Keratinocyte (primary cell): ENCODE measurements at regions not wholly inside any gene's neighbourhood (a gene's known extent, or its start where the extent isn't known, plus 50 kb on each side); places are given as distances from the start of the nearest gene placed in this dataset.

Experiments
- DNase-seq: peaks from one replicate; pipeline ENCODE4 v3.0.0-alpha.2; 2011; ENCODE audit warnings: low read depth, missing footprints, low spot score
- FAIRE-seq: peaks from 2 replicates; lab custom pipeline; 2011; peaks lifted over from hg19 to GRCh38; lab: Jason Lieb, UNC
- H2AFZ ChIP-seq: 2 replicates; pipeline ENCODE4 v1.6.0; 2012; ENCODE audit warnings: low read length, control low read depth, inconsistent platforms; ENCODE audit not compliant: control insufficient read depth
- H3K27ac ChIP-seq: 2 replicates; pipeline ENCODE4 v1.5.1; 2011; ENCODE audit warnings: low read length; ENCODE audit not compliant: control insufficient read depth, insufficient read depth
- H3K27me3 ChIP-seq: 3 replicates; pipeline ENCODE4 v1.6.0; 2011; ENCODE audit warnings: low read length; ENCODE audit not compliant: control insufficient read depth, insufficient read depth; ENCODE audit errors: extremely low read depth
- H3K36me3 ChIP-seq, 2 experiments: 2 replicates in 1 of 2; 3 replicates in 1 of 2; pipeline ENCODE4 v1.5.1; 2011; ENCODE audit warnings: low read length in 2 of 2, mild to moderate bottlenecking in 1 of 2; ENCODE audit not compliant: control insufficient read depth in 2 of 2, insufficient read depth in 2 of 2; ENCODE audit errors: extremely low read depth in 1 of 2
- H3K4me1 ChIP-seq: 3 replicates; pipeline ENCODE4 v1.5.1; 2011; ENCODE audit warnings: low read length; ENCODE audit not compliant: control insufficient read depth, insufficient read depth; ENCODE audit errors: extremely low read depth
- H3K4me2 ChIP-seq: 3 replicates; pipeline ENCODE4 v1.6.0; 2011; ENCODE audit warnings: low read depth, low read length; ENCODE audit not compliant: control insufficient read depth, insufficient read depth; ENCODE audit errors: extremely low read depth
- H3K4me3 ChIP-seq, 3 experiments: fragments of 200-600 bp in 1 of 3; sonication (generic) in 1 of 3; 2 replicates in 2 of 3; 3 replicates in 1 of 3; pipeline ENCODE4 v1.5.1; 2011 to 2016; ENCODE audit warnings: low read length in 3 of 3, mild to moderate bottlenecking in 3 of 3, control low read depth in 2 of 3, inconsistent platforms in 1 of 3, low read depth in 1 of 3, mixed read lengths in 1 of 3, mixed run types in 1 of 3, moderate library complexity in 1 of 3; ENCODE audit not compliant: control insufficient read depth in 2 of 3, insufficient read depth in 2 of 3; ENCODE audit errors: extremely low read depth in 1 of 3
- H3K79me2 ChIP-seq: 2 replicates; pipeline ENCODE4 v1.6.0; 2012; ENCODE audit warnings: low read length; ENCODE audit not compliant: control insufficient read depth, insufficient read depth
- H3K9ac ChIP-seq: 3 replicates; pipeline ENCODE4 v1.6.0; 2011; ENCODE audit warnings: low read length; ENCODE audit not compliant: control insufficient read depth, insufficient read depth; ENCODE audit errors: extremely low read depth
- H3K9me1 ChIP-seq: 3 replicates; pipeline ENCODE4 v1.6.0; 2011; ENCODE audit warnings: low read length; ENCODE audit not compliant: control insufficient read depth, insufficient read depth; ENCODE audit errors: extremely low read depth
- H3K9me3 ChIP-seq: 2 replicates; pipeline ENCODE4 v1.5.1; 2012; ENCODE audit warnings: low read depth, low read length; ENCODE audit not compliant: control insufficient read depth
- H4K20me1 ChIP-seq: 3 replicates; pipeline ENCODE4 v1.6.0; 2011; ENCODE audit warnings: low read length; ENCODE audit not compliant: control insufficient read depth, insufficient read depth; ENCODE audit errors: extremely low read depth
- EZH2 ChIP-seq: IDR thresholded peaks from one replicate; pipeline ENCODE4 v1.6.1; 2012; ENCODE audit warnings: inconsistent platforms, mild to moderate bottlenecking, low read length, moderate library complexity
- dilution Hi-C: fragments of 300-500 bp; cut with MboI; formaldehyde crosslinking; loops from one replicate; pipeline ENCODE4 v1.7.0; 2020; ENCODE audit warnings: low sequenced_read_pairs; ENCODE audit not compliant: extremely low pct_ligation_motif_present
- TF ChIP-seq, protein P1 (sequence below), 3 experiments: IDR thresholded peaks in 1 of 3; conservative IDR thresholded peaks in 1 of 3; optimal IDR thresholded peaks in 1 of 3; 2 replicates in 2 of 3; 3 replicates in 1 of 3; pipeline versions ENCODE3 to v1.5.1; 2011; ENCODE audit warnings: low read length in 3 of 3, mild to moderate bottlenecking in 3 of 3, moderate library complexity in 2 of 3, control low read depth in 1 of 3, inconsistent platforms in 1 of 3; ENCODE audit not compliant: insufficient read depth in 2 of 3; ENCODE audit errors: extremely low read depth in 1 of 3

DNA sequence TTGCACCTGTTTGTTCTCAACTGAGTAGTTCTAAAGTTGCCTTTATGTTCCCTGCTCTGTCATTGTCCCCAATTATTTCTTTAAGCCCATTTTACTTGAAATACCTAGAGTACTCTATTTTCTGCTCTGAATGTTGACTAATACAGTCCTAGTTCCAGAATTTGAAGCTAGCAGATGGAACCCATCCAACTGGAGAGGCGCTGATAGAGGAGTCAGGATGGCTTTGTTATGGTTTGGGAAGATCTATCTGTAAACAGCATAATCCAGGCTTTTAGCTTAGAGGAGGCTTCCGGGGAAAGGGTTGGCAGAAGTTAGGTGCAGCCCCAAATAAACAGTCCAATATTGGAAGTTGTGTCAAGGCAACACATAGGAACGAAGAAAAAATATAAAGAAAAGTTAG lies 927.7 kb downstream of the TFAP2A start:
- Histone ChIP-seq H3K27ac (no peak overlapping the region), H2AFZ (no peak overlapping the region), H3K4me2 (no peak overlapping the region), H3K4me1 (peaks cover 32% of the 10 kb centered on the region), H3K9ac (no peak overlapping the region), H3K9me3 (no peaks in the 10 kb centered on the region), H3K36me3 (no peaks in the 10 kb centered on the region), H4K20me1 (no peaks in the 10 kb centered on the region), H3K4me3 (no peak overlapping the region), H3K27me3 (no peaks in the 10 kb centered on the region), H3K79me2 (no peaks in the 10 kb centered on the region), H3K9me1 (no peaks in the 10 kb centered on the region)
- no peak for TF ChIP-seq EZH2
- no peak for FAIRE-seq
- DNase-seq = no peak
- dilution Hi-C loops = no loop called here

DNA sequence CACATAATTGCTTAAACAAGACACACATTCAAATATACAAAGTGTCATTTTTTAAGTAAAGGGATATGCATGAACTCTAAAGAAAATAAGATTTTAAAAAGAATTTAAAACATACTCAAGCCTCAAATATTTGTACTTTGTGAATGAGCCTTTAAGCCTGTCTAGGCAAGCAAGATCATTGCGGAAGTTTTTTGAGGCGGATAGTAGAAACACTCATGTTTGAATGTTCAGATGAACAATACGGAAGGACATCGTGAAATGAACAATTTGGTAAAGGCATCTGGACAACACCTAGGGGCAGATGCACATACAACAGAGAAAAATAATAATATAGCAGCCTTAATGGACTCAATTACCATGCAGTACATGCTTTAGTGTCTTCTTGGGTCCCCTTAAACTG lies 928.9 kb downstream of the TFAP2A start:
- no peak overlapping the region for H3K9ac ChIP-seq
- TF ChIP-seq, protein P1, sequence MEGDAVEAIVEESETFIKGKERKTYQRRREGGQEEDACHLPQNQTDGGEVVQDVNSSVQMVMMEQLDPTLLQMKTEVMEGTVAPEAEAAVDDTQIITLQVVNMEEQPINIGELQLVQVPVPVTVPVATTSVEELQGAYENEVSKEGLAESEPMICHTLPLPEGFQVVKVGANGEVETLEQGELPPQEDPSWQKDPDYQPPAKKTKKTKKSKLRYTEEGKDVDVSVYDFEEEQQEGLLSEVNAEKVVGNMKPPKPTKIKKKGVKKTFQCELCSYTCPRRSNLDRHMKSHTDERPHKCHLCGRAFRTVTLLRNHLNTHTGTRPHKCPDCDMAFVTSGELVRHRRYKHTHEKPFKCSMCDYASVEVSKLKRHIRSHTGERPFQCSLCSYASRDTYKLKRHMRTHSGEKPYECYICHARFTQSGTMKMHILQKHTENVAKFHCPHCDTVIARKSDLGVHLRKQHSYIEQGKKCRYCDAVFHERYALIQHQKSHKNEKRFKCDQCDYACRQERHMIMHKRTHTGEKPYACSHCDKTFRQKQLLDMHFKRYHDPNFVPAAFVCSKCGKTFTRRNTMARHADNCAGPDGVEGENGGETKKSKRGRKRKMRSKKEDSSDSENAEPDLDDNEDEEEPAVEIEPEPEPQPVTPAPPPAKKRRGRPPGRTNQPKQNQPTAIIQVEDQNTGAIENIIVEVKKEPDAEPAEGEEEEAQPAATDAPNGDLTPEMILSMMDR (optimal IDR thresholded peaks at IDR 0.05 in 1 of 3, IDR thresholded peaks at IDR 0.05 in 1 of 3, conservative IDR thresholded peaks at IDR 0.05 in 1 of 3; ENCODE audit: extremely low read depth in 1 of 3, insufficient read depth in 2 of 3, low read length in 3 of 3) = no peak
- TF ChIP-seq EZH2 = no peak
- no peaks in the 10 kb centered on the region for H4K20me1 ChIP-seq
- no peaks in the 10 kb centered on the region for H3K36me3 ChIP-seq
- no peak for DNase-seq
- no peaks in the 10 kb centered on the region for H3K27me3 ChIP-seq
- H3K4me1 ChIP-seq = peaks cover 41% of the 10 kb centered on the region
- H3K9me3 ChIP-seq = no peaks in the 10 kb centered on the region
- dilution Hi-C loops = no loop called here
- H3K9me1 ChIP-seq = no peaks in the 10 kb centered on the region
- H3K27ac ChIP-seq = no peak overlapping the region
- no peak for FAIRE-seq
- no peak overlapping the region for H2AFZ ChIP-seq
- no peak overlapping the region for H3K4me3 ChIP-seq
- no peaks in the 10 kb centered on the region for H3K79me2 ChIP-seq
- no peak overlapping the region for H3K4me2 ChIP-seq

DNA sequence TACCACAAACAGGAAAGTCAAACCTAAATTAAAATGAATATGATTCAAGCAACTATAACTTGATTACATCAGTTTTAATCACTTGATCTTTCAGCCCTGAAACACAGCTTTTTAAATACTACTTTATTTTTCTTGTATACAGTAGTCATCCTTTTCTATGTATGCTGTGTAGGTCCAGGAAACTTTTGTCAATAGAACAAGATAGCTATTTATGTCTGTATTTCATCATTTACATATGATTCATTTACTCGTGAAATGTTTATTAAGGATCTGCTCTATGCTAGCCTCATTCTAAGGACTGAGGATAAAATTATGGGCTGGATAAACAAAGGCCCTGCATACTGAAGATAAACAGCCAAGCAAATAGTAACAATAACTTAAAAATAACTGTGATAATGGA lies 930.2 kb downstream of the TFAP2A start:
- Histone ChIP-seq H3K36me3 (no peaks in the 10 kb centered on the region), H3K4me1 (peaks cover 41% of the 10 kb centered on the region), H3K27me3 (no peaks in the 10 kb centered on the region), H3K4me3 (no peak overlapping the region), H3K9me1 (no peaks in the 10 kb centered on the region), H3K79me2 (no peaks in the 10 kb centered on the region), H2AFZ (no peak overlapping the region), H3K4me2 (no peak overlapping the region), H4K20me1 (no peaks in the 10 kb centered on the region), H3K27ac (peak overlapping the region; percentile 22), H3K9ac (no peak overlapping the region), H3K9me3 (no peaks in the 10 kb centered on the region)
- FAIRE-seq (no peak), DNase-seq (no peak)
- dilution Hi-C loops = no loop called here
- TF ChIP-seq, protein P1 (optimal IDR thresholded peaks at IDR 0.05 in 1 of 3, IDR thresholded peaks at IDR 0.05 in 1 of 3, conservative IDR thresholded peaks at IDR 0.05 in 1 of 3; ENCODE audit: extremely low read depth in 1 of 3, insufficient read depth in 2 of 3, low read length in 3 of 3) = no peak
- no peak for TF ChIP-seq EZH2
